ENCODE measurements at regions not wholly inside any gene's neighbourhood (a gene's known extent, or its start where the extent isn't known, plus 50 kb on each side); places are given as distances from the start of the nearest gene placed in this dataset.

DNA sequence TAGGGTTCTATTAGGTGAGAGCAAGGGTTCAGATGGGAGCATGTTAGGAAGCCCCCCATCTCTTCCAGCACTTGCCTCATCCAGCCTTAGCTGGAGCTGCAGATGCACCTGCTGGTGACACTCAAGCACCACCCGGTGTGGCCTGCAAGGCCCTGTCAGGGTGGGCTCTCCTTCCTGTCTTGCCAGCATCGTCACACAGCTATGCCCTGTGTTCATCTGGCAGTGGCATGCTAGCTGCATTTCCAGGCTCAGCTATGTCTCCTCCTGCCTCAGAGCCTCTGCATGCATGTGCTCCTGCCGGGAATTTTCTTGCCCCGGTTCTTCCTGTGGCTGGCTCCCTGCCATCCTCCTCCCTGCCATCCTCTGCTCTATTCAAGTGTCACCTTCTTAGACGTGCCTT is 129.7 kb upstream of the KLF6 start:
- Mint-ChIP-seq H3K27me3 (ENCODE audit: low read depth) (no peaks in the 10 kb centered on the region), H3K36me3 (ENCODE audit: low read depth) (peaks cover 3% of the 10 kb centered on the region), H3K27ac (ENCODE audit: unreplicated experiment) (no peak overlapping the region), H3K4me3 (ENCODE audit: unreplicated experiment) (no peak overlapping the region), H3K4me1 (ENCODE audit: low read depth) (peaks cover 6% of the 10 kb centered on the region), H3K9me3 (ENCODE audit: low read depth) (peaks cover 3% of the 10 kb centered on the region)
- no peak for DNase-seq (ENCODE audit: low spot score)
- TF ChIP-seq, protein P1, sequence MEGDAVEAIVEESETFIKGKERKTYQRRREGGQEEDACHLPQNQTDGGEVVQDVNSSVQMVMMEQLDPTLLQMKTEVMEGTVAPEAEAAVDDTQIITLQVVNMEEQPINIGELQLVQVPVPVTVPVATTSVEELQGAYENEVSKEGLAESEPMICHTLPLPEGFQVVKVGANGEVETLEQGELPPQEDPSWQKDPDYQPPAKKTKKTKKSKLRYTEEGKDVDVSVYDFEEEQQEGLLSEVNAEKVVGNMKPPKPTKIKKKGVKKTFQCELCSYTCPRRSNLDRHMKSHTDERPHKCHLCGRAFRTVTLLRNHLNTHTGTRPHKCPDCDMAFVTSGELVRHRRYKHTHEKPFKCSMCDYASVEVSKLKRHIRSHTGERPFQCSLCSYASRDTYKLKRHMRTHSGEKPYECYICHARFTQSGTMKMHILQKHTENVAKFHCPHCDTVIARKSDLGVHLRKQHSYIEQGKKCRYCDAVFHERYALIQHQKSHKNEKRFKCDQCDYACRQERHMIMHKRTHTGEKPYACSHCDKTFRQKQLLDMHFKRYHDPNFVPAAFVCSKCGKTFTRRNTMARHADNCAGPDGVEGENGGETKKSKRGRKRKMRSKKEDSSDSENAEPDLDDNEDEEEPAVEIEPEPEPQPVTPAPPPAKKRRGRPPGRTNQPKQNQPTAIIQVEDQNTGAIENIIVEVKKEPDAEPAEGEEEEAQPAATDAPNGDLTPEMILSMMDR (IDR thresholded peaks at IDR 0.05), result no peak

DNA sequence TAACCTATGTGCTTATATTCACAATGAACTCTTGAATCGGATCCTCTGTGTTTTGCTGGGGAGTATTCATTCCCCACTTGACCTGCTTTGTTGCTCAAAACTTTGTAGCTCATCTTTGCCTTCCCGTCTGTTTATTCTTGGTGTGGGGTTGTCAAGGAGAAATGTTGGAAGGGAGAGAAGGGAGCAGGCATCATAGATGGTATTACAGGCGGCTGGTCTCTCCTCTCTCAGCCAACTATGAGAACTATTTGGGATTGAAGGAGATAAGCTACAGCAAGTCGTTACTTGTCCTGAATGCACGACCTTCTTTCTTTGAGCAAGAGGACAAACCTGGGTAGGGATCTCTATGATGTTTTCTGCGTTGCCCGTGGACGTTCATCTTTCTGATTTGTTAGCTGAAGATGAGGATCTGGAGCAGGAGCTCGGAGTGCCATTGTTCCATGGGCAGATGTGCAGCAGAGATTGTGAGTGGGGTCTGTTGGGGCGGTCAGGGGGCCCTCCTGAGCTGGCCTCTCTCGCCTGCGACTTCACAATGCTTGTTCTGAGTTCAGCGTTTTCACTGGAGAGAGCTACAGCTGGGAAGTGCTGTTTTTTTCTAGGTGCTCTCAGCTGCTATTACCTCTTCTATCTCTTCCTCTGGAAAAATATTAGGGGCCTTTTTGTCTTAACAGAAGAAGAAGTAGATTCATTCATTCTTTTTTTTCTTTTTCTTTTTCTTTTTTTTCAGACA is 126.9 kb upstream of the KLF6 start:
- Mint-ChIP-seq H3K36me3 (ENCODE audit: low read depth) (no peaks in the 10 kb centered on the region), H3K27ac (ENCODE audit: unreplicated experiment) (no peak overlapping the region)
- DNase-seq (ENCODE audit: low spot score), result no peak

DNA sequence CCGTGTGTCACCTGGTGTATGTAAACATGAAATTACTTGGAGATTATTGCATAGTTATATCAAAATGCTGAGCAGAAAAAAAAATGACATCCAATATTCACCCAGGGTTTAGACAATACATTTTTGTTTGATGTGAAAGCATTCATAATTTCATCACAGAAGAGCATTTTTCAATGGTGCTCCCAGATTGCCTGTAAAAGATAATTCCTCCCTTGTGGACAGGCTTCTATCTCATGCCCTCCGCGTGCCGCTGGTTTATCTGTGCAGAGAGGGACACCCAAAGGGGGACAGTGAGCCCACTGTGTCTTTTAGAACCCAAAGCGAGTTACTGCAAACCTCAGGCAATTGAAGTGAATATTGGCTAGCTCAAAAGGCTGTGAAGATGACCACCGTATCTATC is 126.2 kb upstream of the KLF6 start:
- no peaks in the 10 kb centered on the region for H3K27me3 Mint-ChIP-seq (ENCODE audit: low read depth)
- DNase-seq (ENCODE audit: low spot score), result no peak

More for the DNA sequence above, 126.9 kb upstream of the KLF6 start:
- no peaks in the 10 kb centered on the region for H3K27me3 Mint-ChIP-seq (ENCODE audit: low read depth)
- peaks cover 3% of the 10 kb centered on the region for H3K9me3 Mint-ChIP-seq (ENCODE audit: low read depth)
- no peak overlapping the region for H3K4me3 Mint-ChIP-seq (ENCODE audit: unreplicated experiment)
- TF ChIP-seq, protein P1 (IDR thresholded peaks at IDR 0.05), result no peak
- peaks cover 13% of the 10 kb centered on the region for H3K4me1 Mint-ChIP-seq (ENCODE audit: low read depth)

DNA sequence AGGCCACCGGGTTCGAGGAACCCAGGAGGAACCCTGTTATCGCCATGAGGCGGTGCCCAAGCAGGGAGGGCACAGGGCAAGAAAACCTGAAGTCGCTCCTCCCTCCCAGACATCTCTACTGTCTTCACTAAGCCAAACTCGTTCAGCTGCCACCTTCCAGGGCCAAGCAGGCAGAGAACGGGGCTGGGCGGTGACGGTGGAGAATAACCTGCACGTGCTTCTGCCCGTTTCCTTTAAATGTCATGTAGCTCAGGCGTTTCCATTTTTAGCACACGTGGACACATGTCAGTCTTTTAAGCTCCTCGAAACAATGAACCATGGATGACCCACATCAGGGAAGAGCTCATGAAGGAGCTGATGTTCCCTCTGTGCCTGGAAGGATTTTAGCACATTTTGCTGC is 124.3 kb upstream of the KLF6 start:
- Mint-ChIP-seq H3K9me3 (ENCODE audit: low read depth) (peaks cover 7% of the 10 kb centered on the region), H3K27me3 (ENCODE audit: low read depth) (no peaks in the 10 kb centered on the region), H3K36me3 (ENCODE audit: low read depth) (no peaks in the 10 kb centered on the region), H3K4me3 (ENCODE audit: unreplicated experiment) (no peak overlapping the region), H3K4me1 (ENCODE audit: low read depth) (peaks cover 20% of the 10 kb centered on the region), H3K27ac (ENCODE audit: unreplicated experiment) (no peak overlapping the region)
- no peak for DNase-seq (ENCODE audit: low spot score)
- TF ChIP-seq, protein P1 (IDR thresholded peaks at IDR 0.05), result no peak

More for the DNA sequence above, 126.2 kb upstream of the KLF6 start:
- Mint-ChIP-seq H3K4me1 (ENCODE audit: low read depth) (peaks cover 19% of the 10 kb centered on the region), H3K4me3 (ENCODE audit: unreplicated experiment) (no peak overlapping the region), H3K36me3 (ENCODE audit: low read depth) (no peaks in the 10 kb centered on the region), H3K9me3 (ENCODE audit: low read depth) (peaks cover 3% of the 10 kb centered on the region), H3K27ac (ENCODE audit: unreplicated experiment) (no peak overlapping the region)
- TF ChIP-seq, protein P1 (IDR thresholded peaks at IDR 0.05), result no peak

DNA sequence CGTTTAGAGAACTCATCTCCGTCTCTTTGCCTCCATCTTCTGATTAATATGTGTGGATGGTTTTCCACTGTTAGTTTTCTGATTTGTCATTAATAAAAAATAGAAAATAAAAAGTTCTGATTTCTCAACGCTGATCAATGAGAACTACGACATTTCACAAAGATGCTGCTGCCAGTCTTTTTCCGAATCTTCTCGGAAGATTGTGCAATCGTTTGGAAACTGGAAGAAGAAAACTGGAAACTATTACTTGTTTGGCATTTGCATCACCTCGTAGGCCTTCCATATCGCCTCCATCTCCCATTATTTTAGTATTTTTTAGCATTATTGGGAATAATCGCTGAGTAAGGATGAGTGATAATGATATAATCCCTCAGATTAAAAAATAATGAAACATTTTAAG is 123.2 kb upstream of the KLF6 start:
- H3K4me1 Mint-ChIP-seq (ENCODE audit: low read depth), result peaks cover 20% of the 10 kb centered on the region
- H3K27ac Mint-ChIP-seq (ENCODE audit: unreplicated experiment), result no peak overlapping the region
- no peak overlapping the region for H3K4me3 Mint-ChIP-seq (ENCODE audit: unreplicated experiment)
- DNase-seq (ENCODE audit: low spot score), result no peak
- H3K9me3 Mint-ChIP-seq (ENCODE audit: low read depth), result peaks cover 4% of the 10 kb centered on the region
- TF ChIP-seq, protein P1 (IDR thresholded peaks at IDR 0.05), result no peak
- no peaks in the 10 kb centered on the region for H3K27me3 Mint-ChIP-seq (ENCODE audit: low read depth)
- H3K36me3 Mint-ChIP-seq (ENCODE audit: low read depth), result no peaks in the 10 kb centered on the region

All from chondrocyte (in vitro differentiated cells).